ENCODE measurements at regions not wholly inside any gene's neighbourhood (a gene's known extent, or its start where the extent isn't known, plus 50 kb on each side); places are given as distances from the start of the nearest gene placed in this dataset.

DNA sequence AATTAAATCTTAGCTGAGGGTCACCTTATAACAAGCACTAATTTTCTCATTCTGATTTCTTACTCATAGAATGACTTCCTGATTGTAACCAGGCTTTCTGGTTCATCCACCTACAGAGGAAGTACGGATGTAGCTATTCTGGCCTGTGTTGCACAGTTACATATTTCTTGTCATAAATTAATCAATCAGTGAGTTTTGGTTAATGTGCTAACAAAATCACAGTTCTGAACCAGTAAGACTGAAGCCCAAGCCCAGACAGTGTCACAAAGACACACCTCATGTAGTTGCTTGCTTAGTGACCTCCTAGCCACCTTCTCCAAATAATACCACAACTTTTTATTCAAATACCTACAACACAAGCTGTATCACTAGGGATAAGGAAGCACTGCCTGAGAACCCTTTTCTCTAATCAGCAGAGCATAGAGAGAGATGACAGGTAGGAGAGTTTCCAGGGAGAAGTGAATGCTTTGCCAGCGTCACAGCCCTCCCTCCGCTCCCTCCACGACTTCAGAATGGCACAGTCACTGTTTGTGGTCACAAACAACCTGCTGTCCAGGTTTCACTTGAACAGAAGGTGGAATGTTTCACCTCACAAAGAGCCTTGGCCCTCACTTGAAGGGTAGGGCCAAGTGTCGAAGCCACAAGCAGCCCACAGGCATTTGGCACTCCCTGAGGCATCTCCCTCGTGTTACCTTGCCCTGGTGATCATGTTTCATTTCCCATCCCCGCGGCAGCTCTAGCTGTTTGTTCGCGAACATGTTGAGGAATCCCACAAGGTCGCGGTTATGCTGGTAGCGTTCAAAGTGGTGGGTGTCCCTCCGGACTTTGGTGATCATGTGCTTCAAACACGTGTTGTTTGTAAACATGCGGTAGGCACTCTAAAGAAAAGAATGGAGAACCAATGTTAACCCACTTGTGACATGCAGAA is 120.8 kb upstream of the STK17B start:
- Mint-ChIP-seq H3K27me3 (ENCODE audit: low read depth) (no peaks in the 10 kb centered on the region), H3K4me3 (no peak overlapping the region), H3K9me3 (no peaks in the 10 kb centered on the region), H3K4me1 (no peaks in the 10 kb centered on the region), H3K27ac (ENCODE audit: unreplicated experiment) (no peak overlapping the region), H3K36me3 (ENCODE audit: low read depth) (no peaks in the 10 kb centered on the region)
- no peak for TF ChIP-seq CTCF (conservative IDR thresholded peaks at IDR 0.05)
- DNase-seq (ENCODE audit: low read depth, low spot score), result no peak

- TF ChIP-seq CTCF (conservative IDR thresholded peaks at IDR 0.05), result no peak
- no peak for DNase-seq (ENCODE audit: low read depth, low spot score)
- no peak overlapping the region for H3K4me3 Mint-ChIP-seq
- no peaks in the 10 kb centered on the region for H3K4me1 Mint-ChIP-seq
- no peaks in the 10 kb centered on the region for H3K27me3 Mint-ChIP-seq (ENCODE audit: low read depth)
- no peaks in the 10 kb centered on the region for H3K36me3 Mint-ChIP-seq (ENCODE audit: low read depth)
- H3K27ac Mint-ChIP-seq (ENCODE audit: unreplicated experiment), result no peak overlapping the region
- H3K9me3 Mint-ChIP-seq, result no peaks in the 10 kb centered on the region
These were observed 122.6 kb upstream of the STK17B start for GRCh38 chr2:196293751-196294515.

- no peak overlapping the region for H3K27ac Mint-ChIP-seq (ENCODE audit: unreplicated experiment)
- H3K4me1 Mint-ChIP-seq, result no peaks in the 10 kb centered on the region
- no peak for DNase-seq (ENCODE audit: low read depth, low spot score)
- TF ChIP-seq CTCF (conservative IDR thresholded peaks at IDR 0.05), result no peak
- H3K9me3 Mint-ChIP-seq, result no peaks in the 10 kb centered on the region
- H3K27me3 Mint-ChIP-seq (ENCODE audit: low read depth), result no peaks in the 10 kb centered on the region
- no peak overlapping the region for H3K4me3 Mint-ChIP-seq
- no peaks in the 10 kb centered on the region for H3K36me3 Mint-ChIP-seq (ENCODE audit: low read depth)
These were observed 123.1 kb upstream of the STK17B start for GRCh38 chr2:196294516-196294909.

GRCh38 chr2:196295005-196295404 is 123.6 kb upstream of the STK17B start:
- Mint-ChIP-seq H3K27me3 (ENCODE audit: low read depth) (no peaks in the 10 kb centered on the region), H3K4me1 (no peaks in the 10 kb centered on the region), H3K27ac (ENCODE audit: unreplicated experiment) (no peak overlapping the region)

More at GRCh38 chr2:196295005-196295404, 123.6 kb upstream of the STK17B start:
- Mint-ChIP-seq H3K4me3 (no peak overlapping the region), H3K36me3 (ENCODE audit: low read depth) (no peaks in the 10 kb centered on the region), H3K9me3 (no peaks in the 10 kb centered on the region)
- no peak for TF ChIP-seq CTCF (conservative IDR thresholded peaks at IDR 0.05)
- DNase-seq (ENCODE audit: low read depth, low spot score), result no peak
